Stomach (tissue), 8 donors: ENCODE measurements at regions not wholly inside any gene's neighbourhood (a gene's known extent, or its start where the extent isn't known, plus 50 kb on each side); places are given as distances from the start of the nearest gene placed in this dataset.

Experiments
- DNase-seq, 2 donors: peaks; one replicate each; pipeline versions ENCODE4 v3.0.0 to v3.0.0-alpha.2; 2013 to 2019
- H3K27ac ChIP-seq, 5 donors: fragments of 200-600 bp in 4 of 5; sonication (generic) in 4 of 5; one replicate each; pipeline ENCODE4 v1.5.1; 2013 to 2019; ENCODE audit warnings: mild to moderate bottlenecking in 1 of 5, moderate library complexity in 1 of 5
- H3K27me3 ChIP-seq, 3 donors: fragments of 200-600 bp; sonication (generic); one replicate each; pipeline ENCODE4 v1.5.1; 2017 to 2019; ENCODE audit warnings: mixed run types in 1 of 3
- H3K36me3 ChIP-seq, 4 donors: fragments of 200-600 bp; sonication (generic); 1 replicate in 3 of 4; 2 replicates in 1 of 4; pipeline ENCODE4 v1.5.1; 2016 to 2019
- H3K4me1 ChIP-seq, 4 donors: fragments of 200-600 bp; sonication (generic); one replicate each; pipeline ENCODE4 v1.5.1; 2016 to 2019
- H3K4me3 ChIP-seq, 4 donors: fragments of 200-600 bp; sonication (generic) in 3 of 4; one replicate each; pipeline ENCODE4 v1.5.1; 2016 to 2019; ENCODE audit warnings: mild to moderate bottlenecking in 1 of 4
- H3K9me3 ChIP-seq, 4 donors: fragments of 200-600 bp; sonication (generic); one replicate each; pipeline ENCODE4 v1.5.1; 2016 to 2019
- CTCF ChIP-seq, 7 experiments: fragments of 450-650 bp in 4 of 7; fragments of 200-600 bp in 3 of 7; sonication (generic) in 3 of 7; IDR thresholded peaks; one replicate each; pipeline ENCODE4 v1.5.1; 2016 to 2019; ENCODE audit warnings: antibody characterized with exemption in 7 of 7, control low read depth in 2 of 7, mild to moderate bottlenecking in 1 of 7
- EP300 ChIP-seq: sonication (generic); formaldehyde crosslinking; IDR thresholded peaks from one replicate; pipeline ENCODE4 v1.6.1; 2017; ENCODE audit warnings: antibody characterized with exemption
- POLR2A ChIP-seq, 4 donors: fragments of 450-650 bp; IDR thresholded peaks; one replicate each; pipeline ENCODE4 v1.6.1; 2016; ENCODE audit warnings: antibody characterized with exemption in 4 of 4, control low read depth in 2 of 4, mild to moderate bottlenecking in 1 of 4, moderate library complexity in 1 of 4
- POLR2AphosphoS5 ChIP-seq, 3 donors: sonication (generic); formaldehyde crosslinking; IDR thresholded peaks; one replicate each; pipeline ENCODE4 v1.6.1; 2016; ENCODE audit warnings: antibody characterized with exemption in 3 of 3
- WGBS, 5 donors: extraction: QIAGEN DNeasy Blood & Tissue Kit in 3 of 5; methylation state at CpG; one replicate each; pipeline versions ENCODE4 v1.1.5 to v1.1.7; 2013 to 2018; 5-methylcytosine and 5-hydroxymethylcytosine counted together
- intact Hi-C: fragments of 100-400 bp; cut with DNase I; formaldehyde crosslinking; loops from one replicate; pipeline ENCODE4 v1.15.1; 2023; ENCODE audit warnings: low total_unique reads
- donor health status: healthy with polysubstance abuse.
- donor health status: Bipolar disorder and iron deficiency.
- donor health status: healthy.

DNA sequence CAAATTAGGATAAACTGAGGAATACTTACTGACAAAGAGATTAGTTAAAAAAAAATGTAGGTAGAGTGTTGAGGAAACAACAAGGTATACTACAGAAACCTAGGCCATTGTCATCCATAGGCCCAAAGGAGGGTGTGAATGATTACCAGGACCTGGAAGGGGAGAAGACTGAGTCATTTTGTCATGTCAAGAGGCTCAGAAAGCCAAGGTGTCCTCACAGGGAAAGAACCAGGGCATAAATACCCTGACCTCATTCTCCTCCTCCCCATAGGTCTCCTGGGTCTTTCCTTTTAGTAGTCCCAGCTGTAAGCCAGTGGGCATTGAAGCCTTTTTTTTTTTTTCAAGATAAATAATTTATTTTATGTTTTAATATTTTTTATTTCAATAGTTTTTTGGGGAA is 582.1 kb upstream of the JAG1 start:
- peaks cover 0 to 11% (median 5%) of the 10 kb centered on the region in 4 donors for H3K9me3 ChIP-seq
- no peak overlapping the region for H3K27ac ChIP-seq
- intact Hi-C loops: no loop called here
- H3K4me1 ChIP-seq: no peaks in the 10 kb centered on the region
- H3K27me3 ChIP-seq: no peaks in the 10 kb centered on the region
- no peak for DNase-seq
- H3K36me3 ChIP-seq: no peaks in the 10 kb centered on the region
- H3K4me3 ChIP-seq: no peak overlapping the region
- TF ChIP-seq EP300 (no peak), POLR2A (IDR thresholded peaks at IDR 0.05) (no peak), POLR2AphosphoS5 (IDR thresholded peaks at IDR 0.05) (no peak), CTCF (IDR thresholded peaks at IDR 0.05) (no peak)

GRCh38 chr20:11260611-11261010 is 586.8 kb upstream of the JAG1 start:
- H3K27ac ChIP-seq: no peak overlapping the region
- peaks cover 0 to 2% (median 0%) of the 10 kb centered on the region in 4 donors for H3K9me3 ChIP-seq
- TF ChIP-seq CTCF (IDR thresholded peaks at IDR 0.05) (no peak), POLR2A (IDR thresholded peaks at IDR 0.05) (no peak), EP300 (no peak), POLR2AphosphoS5 (IDR thresholded peaks at IDR 0.05) (no peak)
- no peaks in the 10 kb centered on the region for H3K36me3 ChIP-seq
- no peaks in the 10 kb centered on the region for H3K27me3 ChIP-seq
- H3K4me3 ChIP-seq: no peak overlapping the region
- intact Hi-C loops: no loop called here
- no peaks in the 10 kb centered on the region for H3K4me1 ChIP-seq
- DNase-seq: no peak
- WGBS, 5 donors: 88 to 99% (median 93%) methylated on average over 3 of the region's 3 CpGs

- WGBS, 5 donors: 70 to 77% (median 71%) methylated on average over 5 of the region's 5 CpGs
- no peak for DNase-seq
- H3K27ac ChIP-seq: no peak overlapping the region
Measured at GRCh38 chr20:11261533-11262000, 587.8 kb upstream of the JAG1 start.

GRCh38 chr20:11266571-11266970 is 592.8 kb upstream of the JAG1 start:
- intact Hi-C loops: no loop called here
- H3K4me3 ChIP-seq: no peak overlapping the region
- no peak for TF ChIP-seq CTCF (IDR thresholded peaks at IDR 0.05)
- no peak for TF ChIP-seq POLR2A (IDR thresholded peaks at IDR 0.05)
- no peak for TF ChIP-seq EP300
- no peak for TF ChIP-seq POLR2AphosphoS5 (IDR thresholded peaks at IDR 0.05)
- peaks cover 9 to 20% (median 15%) of the 10 kb centered on the region in 4 donors for H3K4me1 ChIP-seq
- WGBS, 5 donors: 55 to 70% (median 60%) methylated on average over 3 of the region's 3 CpGs
- H3K36me3 ChIP-seq: no peaks in the 10 kb centered on the region
- peak overlapping the region in 2 of 5 donors; percentile 35 to 74 for H3K27ac ChIP-seq
- no peak for DNase-seq
- H3K9me3 ChIP-seq: no peaks in the 10 kb centered on the region
- no peaks in the 10 kb centered on the region for H3K27me3 ChIP-seq

More at GRCh38 chr20:11261533-11262000, 587.8 kb upstream of the JAG1 start:
- H3K4me3 ChIP-seq: no peak overlapping the region
- peaks cover 0 to 2% (median 0%) of the 10 kb centered on the region in 4 donors for H3K9me3 ChIP-seq
- TF ChIP-seq POLR2AphosphoS5 (IDR thresholded peaks at IDR 0.05): no peak
- TF ChIP-seq POLR2A (IDR thresholded peaks at IDR 0.05): no peak
- TF ChIP-seq CTCF (IDR thresholded peaks at IDR 0.05): no peak
- no peak for TF ChIP-seq EP300
- no peaks in the 10 kb centered on the region for H3K27me3 ChIP-seq
- intact Hi-C loops: no loop called here
- no peaks in the 10 kb centered on the region for H3K36me3 ChIP-seq
- H3K4me1 ChIP-seq: peaks cover 0 to 4% (median under 1%) of the 10 kb centered on the region in 4 donors
